ENCODE measurements at regions not wholly inside any gene's neighbourhood (a gene's known extent, or its start where the extent isn't known, plus 50 kb on each side); places are given as distances from the start of the nearest gene placed in this dataset.

- Histone ChIP-seq H2BK15ac (ENCODE audit: low read depth, low read length) (no peak overlapping the region), H3K4me1 (ENCODE audit: control insufficient read depth, insufficient read depth, low read length) (no peaks in the 10 kb centered on the region), H4K8ac (ENCODE audit: low read depth in 2 of 2, low read length in 2 of 2) (no peak overlapping the region), H3K4me2 (ENCODE audit: low read depth, low read length) (no peak overlapping the region), H3K9me3 (ENCODE audit: control insufficient read depth, insufficient read depth, low read length) (no peaks in the 10 kb centered on the region; the same call in 1 of the 2 replicates), H2BK120ac (ENCODE audit: low read depth, low read length) (no peak overlapping the region), H3K9me1 (ENCODE audit: insufficient read depth, low read length) (no peaks in the 10 kb centered on the region), H4K5ac (ENCODE audit: low read depth, low read length) (no peak overlapping the region), H3K56ac (ENCODE audit: extremely low read depth, insufficient read depth, low read length) (no peak overlapping the region), H3K14ac (replicated peaks; ENCODE audit: low read depth, low read length) (no peak overlapping the region), H3K18ac (ENCODE audit: low read depth, low read length) (no peak overlapping the region), H3K79me1 (ENCODE audit: low read depth in 1 of 2, low read length in 2 of 2) (no peaks in the 10 kb centered on the region), H2AK5ac (ENCODE audit: low read depth, low read length) (no peak overlapping the region), H3K27me3 (ENCODE audit: control insufficient read depth, insufficient read depth, low read length) (peaks cover 29% of the 10 kb centered on the region), H3K23ac (ENCODE audit: low read depth, low read length) (no peak overlapping the region), H3K4ac (ENCODE audit: low read depth, low read length) (no peak overlapping the region), H3K4me3 (ENCODE audit: insufficient read depth, low read depth, low read length) (no peak overlapping the region), H4K91ac (ENCODE audit: insufficient read depth, low read depth, low read length) (no peak overlapping the region), H2BK20ac (ENCODE audit: low read depth, low read length) (no peak overlapping the region), H3K9ac (ENCODE audit: low read depth, low read length) (no peak overlapping the region), H2AFZ (replicated peaks; ENCODE audit: low read length, poor library complexity) (no peak overlapping the region), H3K27ac (ENCODE audit: insufficient read depth, low read length) (no peak overlapping the region), H2AK9ac (replicated peaks; ENCODE audit: low read depth, low read length, poor library complexity) (no peak overlapping the region), H4K20me1 (ENCODE audit: insufficient read depth, low read length) (no peaks in the 10 kb centered on the region), H3K36me3 (ENCODE audit: control insufficient read depth, insufficient read depth, low read length) (no peaks in the 10 kb centered on the region), H2BK5ac (ENCODE audit: low read depth, low read length, poor library complexity, severe bottlenecking) (no peak overlapping the region)
- no peak for TF ChIP-seq RFX5 (IDR thresholded peaks at IDR 0.05; ENCODE audit: low read depth, low read length)
- TF ChIP-seq CEBPB (IDR thresholded peaks at IDR 0.05; ENCODE audit: low read depth, low read length) = no peak
- ATAC-seq (ENCODE audit: low read depth) (no peak), DNase-seq (no peak)
- CTCF ChIA-PET = no interaction called here
- in situ Hi-C loops (cut with MboI; ENCODE audit: low sequenced_read_pairs) = no loop called here
- 76% methylated on average over 6 of the region's 10 CpGs; no CpG with 5 or more reads in 1 of the 2 experiments for WGBS, 2 experiments (ENCODE audit: extremely low coverage in 2 of 2, insufficient read length in 1 of 2)
- intact Hi-C loops (cut with micrococcal nuclease) = no loop called here
- POLR2A ChIA-PET (ENCODE audit: unreplicated experiment) = no interaction called here
- no TSS peak for BruUV-seq (replicated peaks)
- dilution Hi-C loops (cut with HindIII; ENCODE audit: low sequenced_read_pairs, unreplicated experiment) = no loop called here
Observed at GRCh38 chr4:38230121-38230801, 270.1 kb downstream of the PTTG2 start.

Measured in IMR-90 (cell line).